ENCODE measurements at regions not wholly inside any gene's neighbourhood (a gene's known extent, or its start where the extent isn't known, plus 50 kb on each side); places are given as distances from the start of the nearest gene placed in this dataset.
"Not testable (repeated sequence)": the region's sequence is repeated elsewhere in the genome, so short reads cannot be mapped to it uniquely, and the experiment has no call there.

DNA sequence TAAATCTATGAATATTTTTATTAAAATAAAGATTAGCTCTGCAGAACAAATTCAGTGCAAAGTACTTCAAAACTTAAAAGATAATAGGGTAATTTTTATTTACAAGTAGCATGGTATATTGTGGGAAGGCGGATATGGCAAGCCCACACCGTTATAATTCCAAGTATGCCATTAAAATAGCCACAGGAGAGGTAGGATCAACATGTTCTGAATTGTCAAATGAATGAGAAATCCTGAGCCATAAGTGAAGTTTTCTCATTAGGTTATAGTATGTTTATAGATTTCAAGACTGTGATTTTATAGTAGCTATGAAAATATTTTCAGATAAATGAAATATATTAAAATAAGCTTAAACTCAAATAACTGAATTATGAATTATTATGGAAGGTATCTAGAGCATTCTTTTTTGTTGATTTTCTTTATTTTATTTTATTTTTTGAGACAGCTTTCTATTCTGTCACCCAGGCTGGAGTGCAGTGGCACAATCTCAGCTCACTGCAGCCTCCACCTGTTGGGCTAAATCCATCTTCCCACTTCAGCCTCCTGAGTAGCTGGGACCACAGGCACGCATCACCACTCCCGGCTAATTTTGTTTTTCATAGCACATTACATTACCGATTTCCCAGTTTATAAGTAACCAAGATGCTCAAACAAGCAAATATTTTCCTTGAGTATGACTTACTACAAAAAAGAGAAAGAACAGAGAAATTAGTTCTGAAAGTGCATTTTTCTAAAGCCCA, 956.6 kb downstream of the GATA3 start:
- DNase-seq = no peak

- DNase-seq = no peak
Measured at GRCh38 chr10:9012312-9012711, 957.8 kb downstream of the GATA3 start.

DNA sequence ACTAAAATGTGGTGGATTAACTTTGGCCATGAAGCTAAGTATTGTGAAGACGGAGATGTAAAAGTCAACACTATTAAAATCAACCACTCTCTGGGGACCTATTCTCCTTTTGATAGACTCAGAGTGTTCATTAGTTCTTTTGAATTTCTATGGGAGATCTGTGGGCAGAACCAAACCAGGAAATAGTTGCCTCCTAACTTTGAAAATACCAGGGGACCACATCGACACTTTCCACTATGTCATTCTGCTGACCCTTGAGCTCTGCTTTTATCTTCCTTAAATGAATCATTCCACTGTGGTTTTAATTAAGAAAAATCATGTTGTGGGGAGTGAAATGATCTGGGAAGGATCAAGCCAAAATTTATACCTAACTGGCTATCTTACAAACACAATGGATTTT, 960.5 kb downstream of the GATA3 start:
- DNase-seq = no peak

GRCh38 chr10:9015447-9015846, 961.0 kb downstream of the GATA3 start:
- no peak for DNase-seq

DNA sequence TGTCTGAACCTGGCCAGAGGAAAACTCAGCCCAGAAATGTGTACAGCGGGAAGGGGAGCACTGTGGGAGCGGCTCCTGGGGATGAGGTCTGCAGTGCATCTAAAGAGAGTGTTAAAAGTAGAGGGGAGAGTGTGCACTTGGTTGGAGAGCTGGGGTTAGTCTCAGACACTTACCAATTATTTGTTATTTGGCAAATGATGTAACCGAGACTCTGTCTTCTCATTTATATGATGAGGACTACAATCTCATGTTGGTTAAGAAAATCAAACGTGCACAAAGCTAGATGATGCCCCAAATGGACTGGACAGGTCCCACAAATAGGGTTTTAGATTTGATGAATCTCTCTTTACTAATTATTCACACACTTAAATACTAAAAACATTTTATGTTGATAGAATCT, 962.4 kb downstream of the GATA3 start:
- no peak for DNase-seq

- DNase-seq = no peak
Measured at GRCh38 chr10:9018195-9019173, 964.0 kb downstream of the GATA3 start.

GRCh38 chr10:9023206-9023605, 968.7 kb downstream of the GATA3 start:
- DNase-seq = no peak

- DNase-seq = no peak
Measured at GRCh38 chr10:9024210-9024609, 969.7 kb downstream of the GATA3 start.

DNA sequence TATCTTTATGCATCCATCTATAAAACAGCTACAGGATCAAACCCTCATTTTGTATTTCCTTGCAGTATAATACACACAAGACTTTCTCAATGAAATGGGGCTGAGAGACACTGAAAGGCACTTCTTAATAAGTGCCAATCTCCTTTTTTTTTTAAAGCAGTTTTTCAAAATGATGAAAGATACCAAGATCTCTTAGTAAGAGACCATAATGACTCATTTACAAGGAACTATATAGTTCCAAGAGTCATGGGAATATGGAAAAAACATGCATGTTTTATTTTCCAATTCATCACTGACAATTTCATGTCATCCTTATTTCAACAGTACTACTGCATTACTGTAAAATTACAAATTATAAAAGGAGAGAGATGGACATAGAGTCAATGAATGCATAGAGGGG, 973.7 kb downstream of the GATA3 start:
- DNase-seq = no peak

DNA sequence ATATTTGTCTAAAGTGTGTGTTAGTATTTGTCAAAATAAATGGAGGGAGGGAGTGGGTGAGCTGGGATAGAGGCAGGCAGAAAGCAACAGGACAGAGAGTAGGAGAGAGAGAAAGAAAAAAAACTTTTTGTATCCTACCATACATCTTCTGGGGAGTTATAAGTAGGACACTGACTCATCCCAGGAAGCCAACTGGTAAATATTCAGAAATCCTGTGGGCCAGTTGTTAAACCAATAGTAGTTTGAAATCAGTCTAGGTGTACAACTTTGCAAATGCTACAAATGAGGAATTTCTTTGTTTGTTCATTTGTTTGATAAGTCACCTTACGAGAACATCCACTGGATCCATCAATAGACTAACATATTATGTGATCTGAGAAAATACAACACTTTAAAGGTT, 980.9 kb downstream of the GATA3 start:
- no peak for DNase-seq

- DNase-seq = no peak
Measured at GRCh38 chr10:9036711-9037204, 982.3 kb downstream of the GATA3 start.

GRCh38 chr10:9038146-9038714, 983.7 kb downstream of the GATA3 start:
- no peak for DNase-seq

DNA sequence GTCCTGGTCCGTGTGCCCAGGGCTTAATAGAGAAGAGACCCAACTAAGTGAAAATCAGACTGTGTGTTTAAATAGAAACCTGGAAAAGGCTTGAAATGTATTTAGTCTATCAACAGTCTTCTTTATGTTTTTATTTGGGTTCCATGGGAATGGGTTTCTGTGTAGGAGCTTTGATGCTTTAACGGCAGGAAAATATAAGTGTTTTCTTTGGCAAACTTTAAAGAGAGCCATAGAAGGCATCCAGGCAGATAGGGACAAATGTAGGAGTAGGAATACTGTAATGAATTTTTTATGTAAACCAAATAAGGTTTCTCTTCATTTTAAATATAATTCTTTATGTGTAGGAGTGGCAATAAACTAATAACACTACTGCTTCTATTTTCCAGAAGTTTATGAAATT, 989.0 kb downstream of the GATA3 start:
- no peak for DNase-seq

DNA sequence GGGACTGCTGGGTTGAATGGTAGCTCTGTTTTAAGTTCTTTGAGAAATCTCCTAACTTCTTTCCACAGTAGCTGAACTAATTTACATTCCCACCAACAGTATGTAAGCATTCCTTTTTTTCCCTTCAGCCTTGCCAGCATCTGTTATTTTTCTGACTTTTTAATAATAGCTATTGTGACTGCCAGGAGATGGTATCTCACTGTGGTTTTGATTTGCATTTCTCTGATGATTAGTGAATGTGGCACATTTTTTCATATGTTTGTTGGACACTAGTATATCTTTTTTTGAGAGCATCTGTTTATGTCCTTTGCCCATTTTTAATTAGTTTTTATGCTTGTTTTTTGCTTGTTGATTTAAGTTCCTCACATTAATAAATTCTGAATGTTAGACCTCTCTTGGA, 990.8 kb downstream of the GATA3 start:
- no peak for DNase-seq

DNA sequence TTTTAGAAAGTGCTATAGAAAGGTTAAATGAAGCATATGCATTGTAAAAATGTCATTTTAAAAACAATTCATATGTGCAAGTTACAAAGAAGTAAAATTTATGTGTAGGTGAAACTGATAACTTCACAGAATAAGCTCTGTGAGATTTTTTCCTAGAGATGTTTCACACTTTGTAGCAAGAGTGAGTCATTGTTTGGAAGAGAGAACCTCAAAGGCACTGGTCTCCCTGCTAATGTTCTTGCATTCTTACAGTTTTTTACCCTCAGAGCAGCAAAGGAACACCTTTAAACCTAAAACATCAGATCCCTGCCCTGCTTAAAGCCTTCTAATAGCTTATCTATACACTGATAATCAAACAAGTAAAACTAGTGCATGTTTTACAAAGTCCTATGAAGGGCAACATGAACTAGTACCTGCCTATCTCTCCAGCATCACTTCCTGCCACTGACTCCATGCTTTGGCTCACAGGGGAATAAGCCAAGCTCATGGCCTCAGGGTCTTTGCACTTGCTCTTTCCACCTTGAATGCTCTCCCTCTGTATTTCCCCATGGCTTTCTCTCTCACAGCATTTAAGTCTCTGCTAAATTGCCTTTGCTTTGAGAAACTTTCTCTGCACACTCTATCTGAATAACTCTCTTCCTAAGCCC, 997.0 kb downstream of the GATA3 start:
- no peak for DNase-seq

- no peak for DNase-seq
Measured at GRCh38 chr10:9052767-9053166, 998.3 kb downstream of the GATA3 start.

DNA sequence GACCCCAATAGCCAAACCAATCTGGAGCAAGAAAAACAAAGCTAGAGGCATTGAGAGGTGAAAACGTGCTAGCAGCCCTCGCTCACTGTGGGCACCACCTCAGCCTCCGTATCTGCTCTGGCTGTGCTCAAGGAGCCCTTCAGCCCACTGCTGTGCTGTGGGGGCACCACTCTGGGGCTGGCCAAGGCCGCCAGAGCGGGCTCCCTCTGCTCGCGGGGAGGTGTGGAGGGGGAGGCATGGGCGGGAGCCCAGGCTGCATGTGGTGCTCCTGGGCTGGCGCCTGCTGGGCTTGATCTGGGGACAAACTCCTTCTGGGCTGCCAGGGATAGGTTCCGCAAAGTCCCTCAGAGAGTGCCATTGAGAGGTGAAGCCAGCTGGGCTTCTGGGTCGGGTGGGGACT, 1002.0 kb downstream of the GATA3 start:
- no peak for DNase-seq

DNA sequence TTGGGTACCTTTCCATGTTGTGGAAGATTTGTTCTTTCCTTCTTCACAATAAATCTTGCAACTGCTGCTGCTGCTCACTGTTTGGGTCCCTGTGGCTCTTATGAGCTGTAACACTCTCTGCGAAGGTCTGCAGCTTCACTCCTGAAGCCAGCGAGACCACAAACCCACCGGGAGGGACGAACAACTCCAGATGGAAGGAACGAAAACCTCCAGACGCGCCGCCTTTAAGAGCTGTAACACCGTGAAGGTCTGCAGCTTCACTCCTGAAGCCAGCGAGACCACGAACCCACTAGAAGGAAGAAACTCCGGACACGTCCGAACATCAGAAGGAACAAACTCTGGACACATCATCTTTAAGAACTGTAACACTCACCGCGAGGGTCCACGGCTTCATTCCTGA, 1002.8 kb downstream of the GATA3 start:
- not testable (repeated sequence) for DNase-seq

GRCh38 chr10:9060314-9060713, 1005.8 kb downstream of the GATA3 start:
- DNase-seq = no peak

DNA sequence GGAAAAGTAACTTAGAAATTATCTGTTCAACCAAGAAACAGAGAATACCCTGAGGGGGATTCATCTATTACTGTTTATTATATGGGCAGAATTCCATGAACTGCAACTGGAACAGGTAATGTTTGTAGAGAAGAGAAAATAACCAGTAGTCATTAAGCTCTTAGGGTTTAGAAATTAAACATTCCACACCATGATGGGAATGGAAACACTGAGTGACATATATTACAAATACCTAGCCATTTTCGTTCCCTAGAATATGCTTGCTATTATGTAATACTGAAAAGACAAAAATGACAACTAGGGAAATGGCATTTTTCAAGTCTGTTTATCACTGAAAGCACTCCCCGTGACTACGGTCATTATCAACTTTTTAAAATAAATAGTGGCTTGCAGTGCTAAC, 1007.4 kb downstream of the GATA3 start:
- DNase-seq = no peak

DNA sequence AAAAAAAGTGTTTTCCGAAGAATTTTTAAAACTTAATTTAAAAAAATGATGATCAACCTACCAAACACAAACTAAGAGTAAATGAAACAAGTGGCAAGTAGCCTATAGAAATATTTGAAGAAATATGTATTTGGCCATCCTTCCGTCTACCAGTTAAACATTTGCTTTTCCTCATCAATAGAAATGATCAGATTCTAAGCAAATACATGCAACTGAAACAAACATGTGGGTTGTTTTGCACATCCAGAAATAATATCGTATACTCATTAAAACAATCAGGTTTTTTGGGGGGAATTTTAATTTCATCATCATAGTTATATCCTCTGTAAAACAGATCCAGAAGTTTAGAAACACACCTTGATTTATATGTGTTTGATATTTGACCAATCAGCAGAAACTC, 1011.7 kb downstream of the GATA3 start:
- DNase-seq = no peak

- DNase-seq = no peak
Measured at GRCh38 chr10:9068003-9068402, 1013.5 kb downstream of the GATA3 start.

DNA sequence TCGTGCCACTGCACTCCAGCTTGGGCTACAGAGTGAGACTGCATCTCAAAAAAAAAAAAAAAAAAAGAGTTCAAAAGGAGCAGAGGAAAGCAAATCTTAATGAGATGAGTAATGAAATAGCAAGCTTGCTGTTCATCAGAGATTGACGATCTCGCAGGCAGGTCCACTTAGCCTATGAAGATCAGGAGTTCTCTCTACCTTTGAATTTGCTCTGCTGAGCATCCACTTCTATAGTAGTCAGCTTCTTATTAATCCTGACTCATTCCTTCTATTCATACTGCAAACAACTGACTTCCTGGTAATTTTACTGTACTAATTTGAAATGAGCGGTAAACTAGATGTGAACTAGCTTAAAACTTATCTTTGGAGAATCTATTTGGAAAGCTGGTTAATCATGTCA, 1014.6 kb downstream of the GATA3 start:
- no peak for DNase-seq

Measured in NCI-H510A treated with DMSO at 0.1 percent for 48 hours (cell line).